22Rv1 (cell line): ENCODE measurements at regions not wholly inside any gene's neighbourhood (a gene's known extent, or its start where the extent isn't known, plus 50 kb on each side); places are given as distances from the start of the nearest gene placed in this dataset.

Source experiments
- H3K27ac ChIP-seq: fragments of 450-650 bp; 2 replicates; pipeline ENCODE4 v1.5.1; 2017
- CTCF ChIP-seq: fragments of 450-650 bp; IDR thresholded peaks from 2 replicates; pipeline ENCODE4 v1.5.1; 2017; ENCODE audit warnings: mild to moderate bottlenecking
- ZFX ChIP-seq: fragments of 450-650 bp; IDR thresholded peaks from 2 replicates; pipeline ENCODE4 v1.6.1; 2017; ENCODE audit warnings: antibody characterized with exemption, borderline replicate concordance

- H3K27ac ChIP-seq: no peak overlapping the region
- no peak for TF ChIP-seq ZFX
- no peak for TF ChIP-seq CTCF
Measured at GRCh38 chr11:122463530-122463929, 192.0 kb upstream of the UBASH3B start.

- H3K27ac ChIP-seq: no peak overlapping the region
Measured at GRCh38 chr11:122459064-122459463, 196.5 kb upstream of the UBASH3B start.

GRCh38 chr11:122453586-122453985 lies 201.9 kb upstream of the UBASH3B start:
- TF ChIP-seq ZFX: no peak
- TF ChIP-seq CTCF: no peak
- no peak overlapping the region for H3K27ac ChIP-seq

More at GRCh38 chr11:122459064-122459463, 196.5 kb upstream of the UBASH3B start:
- TF ChIP-seq CTCF (no peak), ZFX (no peak)

- H3K27ac ChIP-seq: no peak overlapping the region
- no peak for TF ChIP-seq ZFX
- TF ChIP-seq CTCF: no peak
Measured at GRCh38 chr11:122451911-122452310, 203.6 kb upstream of the UBASH3B start.

GRCh38 chr11:122441666-122442035 lies 213.9 kb upstream of the UBASH3B start:
- TF ChIP-seq ZFX (no peak), CTCF (no peak)

GRCh38 chr11:122440811-122441665 lies 214.5 kb upstream of the UBASH3B start:
- no peak for TF ChIP-seq ZFX
- TF ChIP-seq CTCF: no peak
- H3K27ac ChIP-seq: no peak overlapping the region

More at GRCh38 chr11:122441666-122442035, 213.9 kb upstream of the UBASH3B start:
- no peak overlapping the region for H3K27ac ChIP-seq
